Astrocyte (in vitro differentiated cells and primary cell): ENCODE measurements at regions not wholly inside any gene's neighbourhood (a gene's known extent, or its start where the extent isn't known, plus 50 kb on each side); places are given as distances from the start of the nearest gene placed in this dataset.

Experiments used
- EZH2 ChIP-seq: IDR thresholded peaks from 2 replicates; pipeline ENCODE4 v1.6.1; 2012; ENCODE audit warnings: mild to moderate bottlenecking, low read length, inconsistent platforms; ENCODE audit not compliant: insufficient read depth
- TF ChIP-seq, protein P1 (sequence below): IDR thresholded peaks from 2 replicates; pipeline ENCODE4 v1.5.1; 2011; ENCODE audit warnings: low read depth, mild to moderate bottlenecking, inconsistent platforms, low read length, moderate library complexity; ENCODE audit not compliant: insufficient read depth

DNA sequence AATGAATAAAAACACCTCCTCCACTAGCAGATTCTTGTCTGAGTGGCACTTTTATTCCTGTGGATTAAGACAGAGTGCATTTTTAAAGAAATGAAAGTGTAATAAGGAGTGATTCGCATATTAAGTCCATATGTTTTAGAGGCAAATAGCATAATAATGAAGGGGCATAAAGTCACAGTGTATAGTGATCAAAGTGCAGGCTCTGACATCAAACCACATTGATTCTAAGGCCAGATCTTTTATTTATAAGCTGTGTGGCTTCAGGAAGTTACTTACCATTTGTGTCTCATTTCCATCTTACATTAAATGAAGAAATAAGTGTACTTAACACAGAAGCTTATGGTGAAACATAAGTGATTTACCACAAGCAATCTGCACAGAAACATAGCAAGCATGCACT is 332.8 kb downstream of the GASK1B start:
- TF ChIP-seq, protein P1, sequence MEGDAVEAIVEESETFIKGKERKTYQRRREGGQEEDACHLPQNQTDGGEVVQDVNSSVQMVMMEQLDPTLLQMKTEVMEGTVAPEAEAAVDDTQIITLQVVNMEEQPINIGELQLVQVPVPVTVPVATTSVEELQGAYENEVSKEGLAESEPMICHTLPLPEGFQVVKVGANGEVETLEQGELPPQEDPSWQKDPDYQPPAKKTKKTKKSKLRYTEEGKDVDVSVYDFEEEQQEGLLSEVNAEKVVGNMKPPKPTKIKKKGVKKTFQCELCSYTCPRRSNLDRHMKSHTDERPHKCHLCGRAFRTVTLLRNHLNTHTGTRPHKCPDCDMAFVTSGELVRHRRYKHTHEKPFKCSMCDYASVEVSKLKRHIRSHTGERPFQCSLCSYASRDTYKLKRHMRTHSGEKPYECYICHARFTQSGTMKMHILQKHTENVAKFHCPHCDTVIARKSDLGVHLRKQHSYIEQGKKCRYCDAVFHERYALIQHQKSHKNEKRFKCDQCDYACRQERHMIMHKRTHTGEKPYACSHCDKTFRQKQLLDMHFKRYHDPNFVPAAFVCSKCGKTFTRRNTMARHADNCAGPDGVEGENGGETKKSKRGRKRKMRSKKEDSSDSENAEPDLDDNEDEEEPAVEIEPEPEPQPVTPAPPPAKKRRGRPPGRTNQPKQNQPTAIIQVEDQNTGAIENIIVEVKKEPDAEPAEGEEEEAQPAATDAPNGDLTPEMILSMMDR, result no peak
- TF ChIP-seq EZH2, result no peak
